GM03348 (cell line): ENCODE measurements at regions not wholly inside any gene's neighbourhood (a gene's known extent, or its start where the extent isn't known, plus 50 kb on each side); places are given as distances from the start of the nearest gene placed in this dataset.
A peak's percentile ranks its signal among the peaks of the same experiment; 100 is the strongest.

Source experiments
- DNase-seq: peaks from one replicate; pipeline ENCODE4 v3.0.0; 2012; ENCODE audit warnings: low spot score

GRCh38 chr2:224325941-224326340 lies 76.0 kb downstream of the FAM124B start:
- DNase-seq, result no peak

GRCh38 chr2:224324604-224325003 lies 77.3 kb downstream of the FAM124B start:
- DNase-seq, result no peak

GRCh38 chr2:224320660-224321059 lies 81.2 kb downstream of the FAM124B start:
- DNase-seq, result no peak

- no peak for DNase-seq
Observed at GRCh38 chr2:224319750-224320149, 82.2 kb downstream of the FAM124B start.

- DNase-seq, result no peak
Observed at GRCh38 chr2:224312741-224313140, 89.2 kb downstream of the FAM124B start.

- DNase-seq, result peak; percentile 15
Observed at GRCh38 chr2:224310943-224311625, 90.8 kb downstream of the FAM124B start.

GRCh38 chr2:224309176-224309575 lies 92.7 kb downstream of the FAM124B start:
- peak; percentile 34 for DNase-seq

GRCh38 chr2:224308272-224308911 lies 93.5 kb downstream of the FAM124B start:
- DNase-seq, result no peak

GRCh38 chr2:224302952-224303351 lies 99.0 kb downstream of the FAM124B start:
- no peak for DNase-seq

- DNase-seq, result no peak
Observed at GRCh38 chr2:224293976-224294375, 107.9 kb downstream of the FAM124B start.

GRCh38 chr2:224287531-224287930 lies 114.4 kb downstream of the FAM124B start:
- DNase-seq, result no peak

GRCh38 chr2:224286923-224287322 lies 115.0 kb downstream of the FAM124B start:
- peak; percentile 27 for DNase-seq

- peak; percentile 47 for DNase-seq
Observed at GRCh38 chr2:224284134-224284946, 117.6 kb downstream of the FAM124B start.

- no peak for DNase-seq
Observed at GRCh38 chr2:224283466-224283965, 118.4 kb downstream of the FAM124B start.

GRCh38 chr2:224281374-224281773 lies 120.5 kb downstream of the FAM124B start:
- DNase-seq, result no peak

GRCh38 chr2:224278531-224278930 lies 123.4 kb downstream of the FAM124B start:
- DNase-seq, result peak; percentile 47

- DNase-seq, result no peak
Observed at GRCh38 chr2:224276251-224276650, 125.7 kb downstream of the FAM124B start.

GRCh38 chr2:224272237-224272910 lies 129.5 kb downstream of the FAM124B start:
- no peak for DNase-seq

GRCh38 chr2:224271617-224272236 lies 130.2 kb downstream of the FAM124B start:
- DNase-seq, result no peak

GRCh38 chr2:224268441-224268840 lies 133.5 kb downstream of the FAM124B start:
- DNase-seq, result peak; percentile 13

GRCh38 chr2:224264259-224264658 lies 137.6 kb downstream of the FAM124B start:
- DNase-seq, result no peak

- peak; percentile 44 for DNase-seq
Observed at GRCh38 chr2:224263571-224264043, 138.3 kb downstream of the FAM124B start.
